HG03159 (cell line): ENCODE measurements at regions not wholly inside any gene's neighbourhood (a gene's known extent, or its start where the extent isn't known, plus 50 kb on each side); places are given as distances from the start of the nearest gene placed in this dataset.

Source experiments
- ATAC-seq: cut with Tn5 transposase; IDR thresholded peaks from one replicate; pipeline ENCODE4 v1.9.1; 2021; ENCODE audit warnings: mild to moderate bottlenecking, moderate library complexity; ENCODE audit not compliant: unreplicated experiment

DNA sequence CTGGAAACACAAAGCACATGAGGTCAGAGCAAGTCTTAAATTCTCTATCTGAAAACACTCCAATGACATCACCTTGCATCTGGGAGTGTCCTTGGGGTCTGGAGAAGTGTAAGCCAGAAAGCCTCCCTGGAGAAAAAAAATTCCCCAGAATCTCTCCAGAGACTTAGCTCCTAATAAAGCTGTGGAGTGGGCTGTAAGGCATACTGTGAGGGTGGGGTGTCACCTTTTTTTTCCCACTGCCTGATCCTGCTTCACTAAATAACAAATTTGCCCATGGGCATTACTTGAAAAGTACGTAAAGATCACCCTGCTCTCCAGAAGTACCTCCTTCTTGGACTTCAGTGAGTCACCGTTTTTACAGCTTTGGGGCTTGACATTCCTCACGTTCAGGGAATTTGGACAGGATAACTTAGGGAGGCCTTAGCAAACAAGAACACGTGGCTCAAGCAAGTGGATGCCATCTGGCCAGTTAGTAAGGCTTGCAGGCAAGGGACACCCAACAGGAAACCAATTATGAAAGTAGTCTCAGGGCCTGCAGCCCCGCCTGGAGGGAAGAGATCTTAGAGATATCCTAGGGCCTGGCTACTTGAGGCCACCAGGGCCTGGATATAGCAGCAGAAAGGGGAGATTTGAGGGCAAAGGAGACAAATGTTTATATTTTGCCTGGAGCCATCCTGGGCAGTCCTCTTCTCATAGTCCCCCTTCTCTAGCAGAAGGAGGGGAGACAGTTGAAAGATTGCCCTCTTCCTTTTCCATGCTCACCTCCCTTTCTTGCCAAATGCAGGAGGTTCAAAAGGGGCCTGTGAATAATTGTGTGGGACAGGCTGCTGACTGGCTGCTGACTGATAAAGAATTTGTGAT, 60.1 kb upstream of the PLAC1 start:
- peak; percentile 44 for ATAC-seq

DNA sequence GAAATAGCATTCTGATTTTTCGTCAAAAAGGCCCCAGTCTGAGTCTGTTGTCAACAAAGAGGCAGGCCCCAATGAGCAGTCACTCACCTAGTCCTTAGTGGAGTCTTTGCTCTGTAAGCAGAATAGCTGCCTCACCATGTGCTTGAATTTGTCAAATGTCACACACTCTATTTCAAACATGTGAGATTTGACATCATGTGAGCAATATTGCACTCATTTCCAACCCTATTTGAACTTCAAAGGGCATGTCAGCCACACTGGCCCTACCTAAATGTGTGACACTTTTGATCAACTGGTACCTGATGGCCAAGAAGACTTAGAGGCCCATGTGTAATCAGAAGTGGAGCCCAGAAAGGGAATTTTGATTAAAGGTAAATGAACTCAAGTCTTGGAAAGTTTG, 59.4 kb upstream of the PLAC1 start:
- ATAC-seq = no peak

DNA sequence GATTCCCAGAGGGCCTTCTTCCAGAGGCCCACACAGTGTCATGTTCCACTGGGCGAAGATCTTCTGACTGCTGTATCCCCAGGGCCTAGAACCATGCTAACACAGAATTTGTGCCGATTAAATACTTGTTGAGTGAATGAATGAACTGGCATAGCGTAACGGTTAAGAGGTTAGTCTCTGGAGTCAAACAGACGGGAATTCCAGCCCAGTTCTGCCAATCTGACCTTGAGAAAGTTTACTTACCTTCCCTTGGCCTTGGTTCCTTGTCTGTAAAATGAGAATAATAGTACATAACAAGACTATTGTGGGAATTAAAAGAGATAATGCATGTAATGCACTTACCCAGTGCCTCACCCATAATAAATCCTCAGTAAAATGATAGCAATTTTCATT, 58.3 kb upstream of the PLAC1 start:
- ATAC-seq = no peak

DNA sequence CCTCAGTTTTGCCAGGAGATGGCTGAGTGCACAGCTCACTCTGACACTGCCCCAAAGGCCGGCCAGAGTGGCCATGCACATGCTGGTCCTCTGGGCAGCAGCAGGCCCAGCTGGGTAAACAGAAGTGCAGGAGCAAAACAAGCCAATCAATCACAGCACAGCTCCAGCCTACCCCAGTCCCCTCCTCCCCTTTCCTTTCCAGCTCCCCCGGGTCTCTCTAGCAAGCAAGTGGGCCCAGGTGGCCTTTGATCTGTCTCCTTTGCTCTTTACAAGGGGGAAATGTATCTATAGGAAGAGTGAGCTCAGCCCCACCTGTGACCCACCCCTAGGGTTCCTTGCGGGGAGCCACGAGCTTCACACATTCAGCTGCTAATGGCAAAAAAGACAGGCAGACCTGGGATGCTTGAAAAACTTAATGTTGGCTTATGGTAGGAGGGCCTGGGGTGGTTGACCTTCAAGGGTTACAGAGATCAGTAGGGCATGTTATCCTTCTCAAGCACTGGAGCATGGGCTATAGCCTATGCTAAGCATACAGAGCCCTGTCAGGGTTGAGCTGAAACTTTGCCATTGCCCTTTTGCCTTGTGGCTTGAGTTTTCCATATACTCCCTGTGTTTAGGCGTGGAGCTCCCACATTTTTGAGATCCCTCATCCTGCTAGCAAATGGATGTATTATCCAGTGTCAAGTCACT, 57.8 kb upstream of the PLAC1 start:
- no peak for ATAC-seq

- no peak for ATAC-seq
Observed at GRCh38 chrX:134714633-134715110, 56.4 kb upstream of the PLAC1 start.

DNA sequence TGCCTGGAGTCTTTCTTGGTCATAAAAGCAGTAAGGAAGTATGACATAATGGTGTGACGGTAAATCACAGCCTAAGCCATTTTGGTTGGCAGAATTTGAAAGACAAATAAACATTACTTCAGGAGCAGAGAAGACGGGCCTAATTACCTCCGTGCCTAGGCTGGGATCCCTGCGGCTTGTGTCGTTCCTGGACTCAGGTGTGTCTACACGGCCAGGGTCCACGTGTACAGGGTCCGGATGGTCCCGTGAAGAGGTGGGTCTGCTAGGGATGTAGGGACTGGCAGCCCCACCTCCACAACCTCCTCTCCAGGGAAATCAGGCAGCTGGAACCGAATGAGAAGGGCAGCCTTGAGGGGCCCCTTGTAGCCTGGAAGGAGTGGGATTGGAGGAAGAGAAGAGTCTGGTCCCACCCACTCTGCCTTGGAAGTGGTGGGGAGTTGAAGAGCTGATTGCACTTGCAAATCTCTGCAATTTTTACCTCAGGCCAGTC, 55.4 kb upstream of the PLAC1 start:
- ATAC-seq = no peak

GRCh38 chrX:134712272-134712671, 54.0 kb upstream of the PLAC1 start:
- ATAC-seq = no peak

DNA sequence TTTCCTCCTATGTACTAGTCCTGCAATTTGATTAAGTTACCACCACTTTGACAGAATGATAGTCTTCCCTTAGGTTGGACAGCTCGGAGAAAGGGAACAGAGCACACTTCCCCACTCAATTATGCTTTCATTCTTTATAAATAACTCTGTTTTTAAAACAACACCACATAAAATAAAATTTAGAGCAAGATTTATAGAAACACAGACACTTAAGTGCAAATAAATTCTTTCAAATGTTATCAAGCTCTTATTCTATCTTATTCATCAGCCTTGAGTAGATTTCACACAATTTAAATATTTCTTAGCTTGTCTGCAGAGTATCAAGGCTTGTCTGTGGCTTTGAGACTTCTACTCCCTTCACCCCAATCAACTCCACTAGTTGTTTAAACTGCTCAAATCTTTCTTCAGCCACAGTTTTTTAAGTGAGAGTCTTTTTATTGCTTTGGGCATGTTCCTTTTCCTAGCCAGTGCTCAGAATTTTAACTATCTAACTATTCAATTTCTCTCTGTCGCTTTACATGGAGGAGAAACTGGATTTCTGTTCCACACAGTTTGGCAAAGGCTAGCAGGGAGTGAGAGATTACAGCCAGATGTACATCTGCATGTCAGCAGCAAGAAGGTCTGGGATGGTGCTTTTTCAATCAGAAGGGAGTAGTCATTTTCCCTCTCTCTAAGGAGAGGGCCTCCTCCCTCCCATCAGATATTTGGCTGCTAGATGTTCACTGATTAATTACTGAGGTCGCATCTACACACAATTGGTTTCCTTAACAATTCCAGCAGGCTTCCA, 53.1 kb upstream of the PLAC1 start:
- no peak for ATAC-seq
